Heart left ventricle (tissue), 16 donors: ENCODE measurements at regions not wholly inside any gene's neighbourhood (a gene's known extent, or its start where the extent isn't known, plus 50 kb on each side); places are given as distances from the start of the nearest gene placed in this dataset.

Experiments used
- ATAC-seq, 4 donors: fragments of 200-7000 bp; cut with Tn5 transposase; one replicate each; pipeline ENCODE4 v1.9.1; 2020 to 2022; ENCODE audit warnings: moderate library complexity in 4 of 4, mild to moderate bottlenecking in 3 of 4, moderate number of reproducible peaks in 1 of 4
- DNase-seq, 5 donors: peaks; one replicate each; pipeline ENCODE4 v3.0.0-alpha.2; 2020
- H3K27ac ChIP-seq, 12 donors: fragments of 200-600 bp; sonication (generic) in 4 of 12; one replicate each; pipeline versions ENCODE4 v1.5.0 to v1.8.0; 2016 to 2022; ENCODE audit warnings: mild to moderate bottlenecking in 2 of 12
- H3K27me3 ChIP-seq, 9 donors: fragments of 200-600 bp; sonication (generic) in 2 of 9; one replicate each; pipeline versions ENCODE4 v1.5.1 to v1.8.0; 2016 to 2022; ENCODE audit warnings: mild to moderate bottlenecking in 3 of 9
- H3K36me3 ChIP-seq, 9 donors: fragments of 200-600 bp; sonication (generic) in 2 of 9; one replicate each; pipeline versions ENCODE4 v1.5.0 to v1.8.0; 2018 to 2022; ENCODE audit warnings: mild to moderate bottlenecking in 2 of 9
- H3K4me1 ChIP-seq, 12 donors: fragments of 200-600 bp; sonication (generic) in 4 of 12; one replicate each; pipeline versions ENCODE4 v1.5.0 to v1.8.0; 2016 to 2022; ENCODE audit warnings: mild to moderate bottlenecking in 3 of 12
- H3K4me3 ChIP-seq, 12 donors: fragments of 200-600 bp; sonication (generic) in 4 of 12; one replicate each; pipeline versions ENCODE4 v1.5.0 to v1.8.0; 2017 to 2022; ENCODE audit warnings: mild to moderate bottlenecking in 9 of 12, moderate library complexity in 4 of 12
- H3K9me3 ChIP-seq, 12 donors: fragments of 200-600 bp; sonication (generic) in 4 of 12; one replicate each; pipeline versions ENCODE4 v1.5.0 to v1.8.0; 2016 to 2022; ENCODE audit warnings: mild to moderate bottlenecking in 1 of 12
- POLR2A ChIP-seq, 2 donors: fragments of 450-650 bp; IDR thresholded peaks; one replicate each; pipeline ENCODE4 v1.6.1; 2017; ENCODE audit warnings: antibody characterized with exemption in 2 of 2, mild to moderate bottlenecking in 2 of 2, moderate library complexity in 2 of 2
- WGBS, 4 donors: extraction: QIAGEN DNeasy Blood & Tissue Kit in 2 of 4; methylation state at CpG; one replicate each; pipeline versions ENCODE4 v1.1.5 to v1.1.7; 2013 to 2018; 5-methylcytosine and 5-hydroxymethylcytosine counted together
- intact Hi-C, 10 donors: fragments of 100-400 bp; cut with DNase I; formaldehyde crosslinking; loops; one replicate each; pipeline versions ENCODE4 v1.11.1 to v1.14.2; 2022
- TF ChIP-seq, protein P1 (sequence below), 12 donors: fragments of 200-600 bp; sonication (generic) in 4 of 12; IDR thresholded peaks; one replicate each; pipeline versions ENCODE4 v1.5.0 to v1.8.0; 2018 to 2022; ENCODE audit warnings: antibody characterized with exemption in 12 of 12, mild to moderate bottlenecking in 5 of 12
- donor health status: ischemic (EF 13 %, LVEDD 7.1; RV severe dilation, severe dysfunction).
- donor health status: healthy with polysubstance abuse.
- donor health status: DM: no; HTN: yes; CAD: no.
- donor health status: DM: no; HTN: no; CAD: no.
- donor health status: ischemic (EF 25% LVEDD 6.9; RV normal size, moderate dysfunction).
- donor health status: ischemic (EF 25% LVEDD 5.7; RV mildly dilated, moderate dysfunction).
- donor health status: healthy.
- donor health status: DM: yes; HTN: yes; CAD: no.
- donor health status: ischemic (EF 35%, LVEDD 5.7; RV mildly dilated, moderate dysfunction).
- donor health status: nonischemic (EF 11% LVEDD 7.7; RV severe dilation, severe dysfunction).
- donor health status: DM: yes; HTN: yes; CAD: no.
- donor health status: PGD.
- donor health status: ischemic (EF 29% LVEDD 5.4; RV normal size, mild dysfunction).
- donor health status: nonischemic (EF 23%, LVEDD 6.1; RV moderate dilation, normal function).

GRCh38 chr9:25845867-25846266 lies 167.6 kb upstream of the TUSC1 start:
- Histone ChIP-seq H3K36me3 (no peaks in the 10 kb centered on the region), H3K27me3 (no peaks in the 10 kb centered on the region), H3K9me3 (peaks cover 0 to 4% (median 0%) of the 10 kb centered on the region in 12 donors), H3K4me3 (no peak overlapping the region), H3K4me1 (no peaks in the 10 kb centered on the region), H3K27ac (no peak overlapping the region)
- intact Hi-C loops: no loop called here
- WGBS, 4 donors: 90 to 100% (median 98%) methylated on average over 1 of the region's 1 CpG
- ATAC-seq: no peak
- no peak for DNase-seq
- no peak for TF ChIP-seq POLR2A (IDR thresholded peaks at IDR 0.05)
- TF ChIP-seq, protein P1, sequence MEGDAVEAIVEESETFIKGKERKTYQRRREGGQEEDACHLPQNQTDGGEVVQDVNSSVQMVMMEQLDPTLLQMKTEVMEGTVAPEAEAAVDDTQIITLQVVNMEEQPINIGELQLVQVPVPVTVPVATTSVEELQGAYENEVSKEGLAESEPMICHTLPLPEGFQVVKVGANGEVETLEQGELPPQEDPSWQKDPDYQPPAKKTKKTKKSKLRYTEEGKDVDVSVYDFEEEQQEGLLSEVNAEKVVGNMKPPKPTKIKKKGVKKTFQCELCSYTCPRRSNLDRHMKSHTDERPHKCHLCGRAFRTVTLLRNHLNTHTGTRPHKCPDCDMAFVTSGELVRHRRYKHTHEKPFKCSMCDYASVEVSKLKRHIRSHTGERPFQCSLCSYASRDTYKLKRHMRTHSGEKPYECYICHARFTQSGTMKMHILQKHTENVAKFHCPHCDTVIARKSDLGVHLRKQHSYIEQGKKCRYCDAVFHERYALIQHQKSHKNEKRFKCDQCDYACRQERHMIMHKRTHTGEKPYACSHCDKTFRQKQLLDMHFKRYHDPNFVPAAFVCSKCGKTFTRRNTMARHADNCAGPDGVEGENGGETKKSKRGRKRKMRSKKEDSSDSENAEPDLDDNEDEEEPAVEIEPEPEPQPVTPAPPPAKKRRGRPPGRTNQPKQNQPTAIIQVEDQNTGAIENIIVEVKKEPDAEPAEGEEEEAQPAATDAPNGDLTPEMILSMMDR (IDR thresholded peaks at IDR 0.05): no peak

DNA sequence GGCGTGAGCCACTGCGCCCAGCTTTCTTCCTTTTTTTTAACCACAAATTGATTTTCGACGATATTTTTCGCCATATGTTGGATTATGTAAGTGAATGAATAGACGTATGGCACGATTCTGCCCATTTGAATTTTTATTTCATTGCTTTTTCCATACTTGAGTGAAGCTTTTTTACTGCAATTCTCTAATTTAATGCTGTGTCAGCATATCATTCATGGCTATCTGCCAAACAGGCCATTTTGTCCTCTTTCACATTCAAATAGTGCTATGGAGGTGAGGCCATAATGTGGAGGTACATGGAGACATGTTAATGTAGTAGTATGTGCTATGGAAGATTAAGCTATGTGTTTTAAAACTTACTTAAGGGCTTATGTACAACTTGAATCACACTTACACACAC lies 152.1 kb upstream of the TUSC1 start:
- Histone ChIP-seq H3K36me3 (no peaks in the 10 kb centered on the region), H3K4me3 (no peak overlapping the region), H3K27ac (no peak overlapping the region), H3K27me3 (no peaks in the 10 kb centered on the region), H3K4me1 (no peaks in the 10 kb centered on the region), H3K9me3 (peaks cover 0 to 21% (median 7%) of the 10 kb centered on the region in 12 donors)
- TF ChIP-seq, protein P1 (IDR thresholded peaks at IDR 0.05): no peak
- TF ChIP-seq POLR2A (IDR thresholded peaks at IDR 0.05): no peak
- ATAC-seq: no peak
- 89 to 91% (median 90%) methylated on average over 7 of the region's 7 CpGs for WGBS, 4 donors
- DNase-seq: no peak
- intact Hi-C loops: loop anchor here in 1 of 10 donors (10.0 kb wide), 1 partner anchor 64 kb away; no protein-coding TSS in a partner anchor

DNA sequence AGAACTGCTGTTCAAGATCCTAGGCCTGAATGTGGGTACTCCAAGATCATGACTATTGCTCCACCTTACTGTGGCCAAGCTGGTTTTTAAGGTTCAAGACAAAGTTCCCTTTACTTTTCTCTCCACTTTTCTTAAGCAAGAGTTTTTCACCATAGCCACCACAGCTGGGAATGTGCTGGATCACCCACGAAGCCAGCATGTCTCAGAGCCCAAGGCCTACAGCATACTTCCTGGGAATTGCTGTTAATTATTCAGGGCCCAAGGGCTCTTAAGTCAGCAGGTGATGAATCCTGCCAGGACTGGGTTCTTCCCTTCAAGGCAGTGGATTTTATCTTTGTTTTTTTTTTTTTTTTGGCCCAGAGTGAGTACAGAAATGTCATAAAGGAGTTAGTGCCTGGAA lies 149.4 kb upstream of the TUSC1 start:
- Histone ChIP-seq H3K9me3 (peaks cover 0 to 25% (median 7%) of the 10 kb centered on the region in 12 donors), H3K4me3 (no peak overlapping the region), H3K27me3 (no peaks in the 10 kb centered on the region), H3K27ac (no peak overlapping the region), H3K4me1 (no peaks in the 10 kb centered on the region), H3K36me3 (no peaks in the 10 kb centered on the region)
- ATAC-seq: no peak
- 5 to 18% (median 17%) methylated on average over 1 of the region's 1 CpG for WGBS, 4 donors
- TF ChIP-seq, protein P1 (IDR thresholded peaks at IDR 0.05): no peak
- no peak for TF ChIP-seq POLR2A (IDR thresholded peaks at IDR 0.05)
- intact Hi-C loops: no loop called here
- no peak for DNase-seq

DNA sequence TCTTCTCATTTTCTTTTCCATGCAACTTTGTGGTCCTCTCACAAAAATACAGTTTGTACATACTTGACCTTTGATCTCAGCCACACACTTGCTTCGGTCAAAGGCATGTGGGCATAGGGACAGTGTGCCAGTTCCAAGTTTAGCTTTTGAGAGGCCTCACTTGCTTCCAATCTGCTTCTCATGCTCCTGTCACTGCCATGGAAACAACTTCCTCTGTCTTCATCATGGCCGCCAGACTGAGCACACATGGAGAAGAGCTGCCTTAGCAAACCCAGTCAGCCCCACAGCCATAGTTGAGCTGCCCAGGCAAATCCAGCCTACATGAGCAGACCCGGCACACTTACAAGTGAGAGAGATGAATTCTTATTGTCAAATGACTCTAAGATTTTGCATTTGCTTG lies 138.2 kb upstream of the TUSC1 start:
- intact Hi-C loops: no loop called here

More for the DNA sequence above, 138.2 kb upstream of the TUSC1 start:
- 79 to 85% (median 83%) methylated on average over 3 of the region's 3 CpGs for WGBS, 4 donors
- Histone ChIP-seq H3K36me3 (no peaks in the 10 kb centered on the region), H3K27ac (no peak overlapping the region), H3K4me3 (no peak overlapping the region), H3K27me3 (no peaks in the 10 kb centered on the region), H3K9me3 (no peaks in the 10 kb centered on the region), H3K4me1 (no peaks in the 10 kb centered on the region)
- ATAC-seq: no peak
- TF ChIP-seq, protein P1 (IDR thresholded peaks at IDR 0.05): no peak
- no peak for DNase-seq
